Stimulated activated CD8-positive, alpha-beta memory T cell treated with anti-CD3 and anti-CD28 coated beads, Interleukin-15, amount 100 ng/mL, for 48 hours (primary cell): ENCODE measurements at regions not wholly inside any gene's neighbourhood (a gene's known extent, or its start where the extent isn't known, plus 50 kb on each side); places are given as distances from the start of the nearest gene placed in this dataset.
"Not testable (repeated sequence)": the region's sequence is repeated elsewhere in the genome, so short reads cannot be mapped to it uniquely, and the experiment has no call there.

Experiments used
- DNase-seq, 2 donors: peaks; one replicate each; pipeline ENCODE4 v3.0.0-alpha.2; 2020; ENCODE audit warnings: low read depth in 2 of 2

- peak; percentile 25 to 27 for DNase-seq
These were observed 91.4 kb upstream of the CYRIA start for GRCh38 chr2:16756831-16757644.

- DNase-seq: no peak
These were observed 89.8 kb upstream of the CYRIA start for GRCh38 chr2:16755442-16755841.

DNA sequence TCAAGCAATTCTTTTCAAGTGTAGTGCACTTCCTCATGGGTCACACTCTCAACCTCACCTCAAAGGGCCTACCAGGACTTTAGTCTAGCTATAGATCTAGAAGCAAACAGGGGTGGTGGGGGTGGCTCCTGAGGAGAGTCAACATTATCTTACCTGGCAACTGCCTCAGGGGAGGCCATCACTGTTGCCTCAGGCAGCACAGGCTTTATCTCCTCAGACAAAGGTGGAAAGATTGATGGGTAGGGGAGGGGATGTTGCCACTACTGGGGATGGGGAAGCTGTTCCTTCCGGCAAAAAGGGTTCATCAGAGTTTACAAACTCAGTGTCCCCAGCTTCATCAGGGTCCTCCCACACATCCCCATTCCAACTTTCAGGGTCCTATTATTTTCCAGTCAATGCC, 87.4 kb upstream of the CYRIA start:
- not testable (repeated sequence) for DNase-seq

DNA sequence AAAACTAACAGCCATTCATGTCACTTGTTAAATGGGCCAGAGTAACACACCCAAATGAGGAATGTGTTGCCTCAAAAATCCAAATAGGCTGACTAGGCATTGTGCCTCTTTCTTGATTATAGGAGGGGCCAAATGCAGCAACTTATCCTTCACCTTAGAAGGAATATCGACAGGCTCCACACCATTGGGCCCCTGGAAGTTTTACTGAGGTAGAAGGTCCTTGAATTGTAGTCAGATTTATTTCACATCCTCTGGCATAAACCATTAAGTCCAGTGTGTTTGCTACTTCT, 85.2 kb upstream of the CYRIA start:
- DNase-seq: not testable (repeated sequence)

DNA sequence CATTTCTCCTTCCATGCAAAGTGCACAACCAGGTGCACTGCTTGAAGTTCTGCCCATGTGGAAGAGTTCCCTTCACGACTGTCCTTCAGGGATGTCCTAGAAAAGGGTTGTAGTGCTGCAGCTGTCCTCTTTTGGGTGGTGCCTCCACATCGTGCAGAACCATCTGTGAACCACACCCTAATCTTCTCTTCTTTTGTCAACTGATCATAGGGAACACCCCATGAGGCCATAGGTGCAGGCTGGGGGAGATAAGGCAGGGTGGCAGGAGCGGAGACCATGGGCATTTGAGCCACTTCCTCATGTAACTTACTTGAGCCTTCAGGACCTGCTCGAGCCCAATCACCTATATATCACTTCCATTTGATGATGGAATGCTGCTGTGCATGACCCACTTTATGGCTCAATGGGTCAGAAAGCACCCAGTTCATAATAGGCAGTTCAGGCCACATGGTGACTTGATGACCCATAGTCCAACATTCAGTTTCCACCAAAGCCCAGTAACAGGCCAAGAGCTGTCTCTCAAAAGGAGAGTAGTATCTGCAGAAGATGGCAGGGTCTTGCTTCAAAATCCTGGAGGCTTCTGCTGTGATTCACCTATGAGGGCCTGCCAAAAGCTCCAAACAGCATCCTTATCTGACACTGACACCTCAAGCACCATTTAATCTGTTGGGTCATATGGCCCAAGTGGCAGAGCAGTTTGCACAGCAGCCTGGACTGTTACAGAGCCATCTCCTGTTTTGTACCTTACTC, 84.7 kb upstream of the CYRIA start:
- no peak for DNase-seq

- not testable (repeated sequence) for DNase-seq
These were observed 83.1 kb upstream of the CYRIA start for GRCh38 chr2:16748511-16749266.

DNA sequence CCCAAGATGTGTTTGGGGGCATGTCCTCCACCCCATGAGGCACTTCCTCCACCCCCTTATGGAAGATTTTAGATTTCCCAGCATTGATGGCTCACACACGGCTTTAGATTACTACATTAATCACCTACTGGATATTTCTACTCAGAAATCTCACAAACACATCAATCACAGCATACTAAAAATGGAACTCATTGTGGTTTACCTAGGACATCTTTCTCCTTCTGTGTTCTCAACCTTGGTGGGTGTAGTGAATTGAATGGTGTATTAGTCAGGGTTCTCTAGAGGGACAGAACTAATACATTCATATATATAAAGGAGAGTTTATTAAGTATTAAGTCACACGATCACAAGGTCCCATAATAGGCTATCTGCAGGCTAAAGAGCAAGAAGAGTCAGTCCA, 82.1 kb upstream of the CYRIA start:
- DNase-seq: no peak

DNA sequence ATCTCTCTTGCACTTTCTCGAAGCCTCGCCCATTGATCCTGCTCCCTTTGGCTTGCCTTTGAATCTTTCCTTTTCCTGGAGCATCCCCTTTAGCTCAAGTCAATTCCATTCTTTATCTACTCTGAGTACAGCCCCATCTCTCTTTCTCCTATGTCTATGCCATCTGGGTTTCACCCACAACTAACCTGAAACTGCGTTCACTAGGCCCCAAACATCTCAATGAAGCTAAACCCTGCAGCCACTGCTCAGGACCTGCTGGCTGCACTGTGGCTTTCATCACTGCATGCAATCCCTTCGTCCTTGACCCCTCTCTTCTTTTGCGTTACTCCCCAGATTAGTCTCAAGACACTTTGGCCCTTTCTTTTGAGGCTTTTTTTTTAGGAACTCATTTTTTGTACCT, 81.6 kb upstream of the CYRIA start:
- DNase-seq: no peak

DNA sequence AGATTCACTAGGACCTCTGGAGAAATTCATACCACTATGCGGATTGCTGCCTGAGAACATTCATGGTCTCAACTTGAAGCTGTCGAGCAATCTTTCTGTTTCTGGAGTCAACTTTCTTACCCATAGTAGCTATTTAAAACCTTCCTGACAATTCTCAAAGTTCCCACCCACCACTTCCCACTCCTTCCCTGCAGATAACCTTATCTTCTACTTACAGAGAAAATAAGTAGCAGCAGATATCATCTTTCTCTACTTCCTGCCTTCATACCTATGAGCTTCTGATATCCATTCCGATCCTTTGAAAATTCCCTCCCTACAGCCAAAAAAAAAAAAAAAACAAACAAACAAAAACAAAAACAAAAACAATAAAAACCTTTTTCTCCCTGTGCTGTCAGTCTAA, 81.2 kb upstream of the CYRIA start:
- DNase-seq: no peak

GRCh38 chr2:16746329-16746728, 80.7 kb upstream of the CYRIA start:
- DNase-seq: no peak

GRCh38 chr2:16745466-16745865, 79.8 kb upstream of the CYRIA start:
- DNase-seq: peak in 1 of 2 donors; percentile 15

DNA sequence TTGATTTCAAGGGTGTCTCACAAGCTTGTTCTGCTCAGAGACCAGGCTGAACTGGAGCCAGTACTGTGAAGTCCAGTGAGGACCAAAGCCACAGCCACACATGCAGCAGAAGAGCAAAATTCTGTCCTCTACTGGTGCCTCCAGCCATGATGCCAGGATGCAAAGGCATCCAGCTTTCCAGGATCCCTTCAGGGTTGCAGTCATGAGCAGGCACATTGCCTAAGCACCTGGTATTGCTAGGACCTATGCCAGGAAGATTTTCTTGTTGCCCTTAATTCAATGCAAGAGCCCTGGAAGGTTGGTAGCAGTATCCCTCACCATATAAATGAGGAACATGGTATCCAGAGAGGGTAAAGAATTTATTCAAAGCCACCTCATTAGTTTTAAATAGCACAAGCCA, 78.9 kb upstream of the CYRIA start:
- no peak for DNase-seq

GRCh38 chr2:16742026-16742425, 76.4 kb upstream of the CYRIA start:
- no peak for DNase-seq

GRCh38 chr2:16741498-16741897, 75.9 kb upstream of the CYRIA start:
- no peak for DNase-seq

DNA sequence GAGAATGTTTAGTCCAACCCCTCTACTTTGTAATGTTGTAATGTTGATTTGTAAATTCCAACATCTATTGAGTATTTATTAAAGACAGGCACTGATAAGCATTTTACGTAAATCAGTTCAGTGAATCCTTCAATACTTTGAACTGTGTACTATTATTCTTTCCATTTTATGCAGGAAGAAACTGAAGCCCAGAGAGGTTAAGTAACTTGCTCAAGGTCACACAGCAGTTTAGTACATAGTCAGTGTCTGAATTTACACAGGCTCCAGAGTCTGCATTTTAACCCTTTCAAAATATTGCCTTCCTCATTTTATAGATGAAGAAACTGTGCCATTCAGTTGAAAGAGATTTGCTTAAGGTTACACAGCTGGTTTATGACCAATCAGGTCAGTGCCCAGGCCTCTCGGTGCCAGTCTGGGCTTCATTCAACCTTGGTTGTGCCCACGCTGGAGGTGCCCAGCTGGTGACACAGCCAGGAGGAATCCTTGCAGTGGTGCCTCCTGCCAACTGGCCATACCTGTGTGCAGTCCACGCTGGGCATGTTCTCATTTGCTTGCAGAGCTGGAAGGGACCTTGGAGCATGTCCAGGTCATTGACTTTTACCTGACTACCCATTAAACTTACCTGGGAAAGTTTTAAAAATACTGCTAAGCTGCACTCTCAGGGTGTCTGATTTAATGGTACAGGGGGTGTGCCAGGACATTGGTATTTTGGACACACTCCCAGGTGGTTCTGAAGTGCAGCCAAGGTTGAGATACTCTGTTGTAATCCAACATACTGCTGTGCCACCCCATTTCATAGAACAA, 74.3 kb upstream of the CYRIA start:
- DNase-seq: no peak

DNA sequence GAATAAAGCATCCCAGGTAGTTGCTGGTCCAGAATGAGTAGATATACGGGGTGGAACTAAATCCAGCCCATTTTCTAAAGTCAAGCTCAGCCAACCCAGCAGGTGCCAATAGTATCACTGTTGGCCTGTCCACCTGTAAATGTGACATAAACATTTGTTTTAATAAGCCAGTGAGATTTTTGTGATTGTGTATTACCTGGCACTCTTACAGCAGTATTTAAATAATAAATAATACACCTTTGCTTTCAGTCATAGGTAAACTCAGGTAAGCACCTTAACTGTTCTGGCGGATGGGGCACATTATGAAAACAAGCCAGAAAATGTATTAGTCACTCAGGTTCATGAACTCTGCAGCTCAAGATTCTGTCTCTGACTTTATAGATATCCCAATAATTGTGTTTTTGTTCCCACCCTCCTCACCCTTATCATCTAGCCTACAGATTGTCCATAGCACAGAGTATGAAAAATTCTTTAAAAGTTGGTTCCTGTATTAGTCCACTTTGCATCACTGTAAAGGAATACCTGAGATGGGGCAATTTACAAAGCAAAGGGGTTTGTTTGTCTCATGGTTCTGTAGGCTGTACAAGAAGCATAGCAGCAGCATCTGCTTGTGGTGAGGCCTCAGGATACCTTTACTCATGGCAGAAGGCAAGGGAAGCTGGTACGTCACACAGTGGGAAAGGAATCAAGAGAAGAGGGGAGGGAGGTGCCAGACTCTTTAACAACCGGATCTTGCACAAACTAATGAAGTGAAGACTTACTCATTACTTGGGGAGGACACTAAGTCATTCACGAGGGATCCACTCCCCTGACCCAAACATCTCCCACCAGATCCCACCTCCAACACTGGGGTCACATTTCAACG, 73.0 kb upstream of the CYRIA start:
- DNase-seq: no peak

DNA sequence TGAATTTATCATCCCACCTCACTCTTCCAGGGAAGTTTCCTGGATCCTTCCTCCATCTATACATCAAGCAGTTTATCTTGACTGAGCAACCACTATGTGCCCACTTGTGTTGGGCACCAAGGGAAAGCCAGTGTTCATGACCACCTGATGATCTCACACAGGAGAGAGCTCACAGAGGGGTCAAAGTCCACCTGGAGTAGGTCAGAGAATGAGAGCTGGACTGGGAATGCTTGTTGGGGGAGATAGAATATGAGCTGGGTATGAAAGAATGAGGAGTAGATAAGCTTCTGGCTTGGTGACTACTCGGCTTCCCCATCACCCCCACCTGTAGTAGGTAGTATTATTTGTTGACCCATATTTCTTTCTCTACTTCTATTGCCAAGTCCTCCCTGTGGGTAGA, 72.2 kb upstream of the CYRIA start:
- no peak for DNase-seq

DNA sequence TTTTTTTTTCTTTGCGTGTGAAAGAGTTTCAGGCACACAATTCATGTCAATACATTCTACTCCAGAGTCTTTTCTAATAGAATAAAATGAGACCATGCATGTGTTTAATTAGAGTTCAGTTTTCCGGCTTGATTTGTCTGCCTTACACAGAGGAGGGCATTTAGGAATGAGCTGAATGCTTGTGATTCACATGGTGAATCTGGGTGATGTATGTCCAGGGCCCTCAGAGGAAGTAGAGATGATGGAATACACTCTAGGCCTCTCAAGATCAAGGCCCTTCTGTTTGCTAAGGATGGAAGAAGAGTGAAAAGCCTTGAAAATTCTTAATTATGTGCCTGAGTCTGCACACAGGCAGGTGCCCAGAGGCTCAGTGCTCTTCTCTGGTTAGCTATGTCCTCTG, 71.0 kb upstream of the CYRIA start:
- DNase-seq: no peak

DNA sequence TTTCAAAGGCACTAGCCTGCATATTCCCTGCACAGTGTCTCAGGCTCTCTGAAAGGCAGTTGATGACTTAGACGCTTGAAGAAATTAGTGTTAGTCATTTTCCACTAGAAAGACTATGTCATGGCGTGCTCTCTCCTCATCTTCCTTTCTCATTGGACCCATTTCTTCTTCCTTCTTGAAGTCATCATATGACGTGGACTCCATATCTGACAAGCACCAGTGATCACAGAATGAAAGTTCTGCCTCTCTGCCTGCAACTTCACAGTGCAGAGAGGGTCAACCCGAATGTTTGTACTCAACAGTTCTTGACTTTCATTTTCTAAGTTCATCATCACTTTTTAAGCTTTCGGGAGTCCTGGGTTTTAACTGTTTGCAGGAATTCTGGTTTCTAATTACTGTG, 63.7 kb upstream of the CYRIA start:
- DNase-seq: no peak

GRCh38 chr2:16728351-16729136, 62.9 kb upstream of the CYRIA start:
- no peak for DNase-seq
